ENCODE measurements at regions not wholly inside any gene's neighbourhood (a gene's known extent, or its start where the extent isn't known, plus 50 kb on each side); places are given as distances from the start of the nearest gene placed in this dataset.

DNA sequence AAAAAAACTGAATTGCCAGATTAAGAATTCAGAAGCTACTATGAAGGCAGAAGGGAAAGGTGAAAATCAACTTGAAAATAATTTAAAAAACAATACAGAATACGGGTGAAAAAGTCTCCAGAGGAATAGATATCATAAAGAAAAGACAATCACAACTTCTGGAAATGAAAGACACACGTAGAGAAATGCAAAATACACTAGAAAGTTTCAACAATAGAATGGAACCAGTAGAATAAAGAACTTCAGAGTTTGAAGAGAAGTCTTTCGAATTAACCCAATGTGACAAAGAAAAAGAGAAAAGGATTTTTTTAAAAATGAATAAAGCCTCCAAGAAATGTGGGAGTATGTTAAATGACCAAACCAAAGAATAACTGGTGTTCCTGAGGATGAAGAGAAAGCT is 263.8 kb upstream of the FAT3 start:
- no peak overlapping the region for H3K4me3 ChIP-seq (ENCODE audit: low read depth, low read length)
- no peaks in the 10 kb centered on the region for H3K36me3 ChIP-seq (ENCODE audit: control insufficient read depth, insufficient read depth, low read length)
- no peak overlapping the region for H3K9ac ChIP-seq (ENCODE audit: low read length)
- H3K4me1 ChIP-seq (ENCODE audit: control insufficient read depth, insufficient read depth, low read length) = no peaks in the 10 kb centered on the region
- H3K27me3 ChIP-seq (ENCODE audit: control insufficient read depth, insufficient read depth, low read length) = no peaks in the 10 kb centered on the region
- H3K27ac ChIP-seq (ENCODE audit: low read depth, low read length) = no peak overlapping the region
- H3K9me3 ChIP-seq (ENCODE audit: control insufficient read depth, insufficient read depth, low read depth, low read length) = peaks cover 4% of the 10 kb centered on the region; the same call in 1 of the 2 replicates

DNA sequence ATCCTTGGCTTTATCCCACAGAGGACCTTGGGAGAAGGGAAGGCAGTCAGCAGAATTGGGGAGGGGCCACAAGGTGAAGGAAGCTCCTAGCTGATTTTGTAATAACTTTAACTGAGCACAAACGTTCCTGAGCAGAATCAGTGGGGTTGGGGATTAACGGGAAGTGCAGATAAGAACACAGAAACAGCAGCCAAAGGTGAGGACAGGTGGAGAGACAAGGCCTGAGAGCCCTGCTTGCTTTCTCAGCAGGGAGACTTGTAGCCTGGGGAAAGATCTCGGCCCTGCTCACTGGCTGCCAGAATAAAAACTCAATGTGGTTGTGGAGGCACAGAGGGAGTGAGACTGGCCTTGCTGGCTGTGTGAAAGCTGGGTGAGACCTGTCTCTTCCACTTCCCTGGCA is 265.2 kb upstream of the FAT3 start:
- H3K27me3 ChIP-seq (ENCODE audit: control insufficient read depth, insufficient read depth, low read length) = no peaks in the 10 kb centered on the region
- H3K27ac ChIP-seq (ENCODE audit: low read depth, low read length) = no peak overlapping the region
- no peak overlapping the region for H3K4me3 ChIP-seq (ENCODE audit: low read depth, low read length)
- H3K9me3 ChIP-seq (ENCODE audit: control insufficient read depth, insufficient read depth, low read depth, low read length) = peaks cover 4% of the 10 kb centered on the region; the same call in 1 of the 2 replicates
- no peak overlapping the region for H3K9ac ChIP-seq (ENCODE audit: low read length)
- no peaks in the 10 kb centered on the region for H3K4me1 ChIP-seq (ENCODE audit: control insufficient read depth, insufficient read depth, low read length)
- H3K36me3 ChIP-seq (ENCODE audit: control insufficient read depth, insufficient read depth, low read length) = no peaks in the 10 kb centered on the region

DNA sequence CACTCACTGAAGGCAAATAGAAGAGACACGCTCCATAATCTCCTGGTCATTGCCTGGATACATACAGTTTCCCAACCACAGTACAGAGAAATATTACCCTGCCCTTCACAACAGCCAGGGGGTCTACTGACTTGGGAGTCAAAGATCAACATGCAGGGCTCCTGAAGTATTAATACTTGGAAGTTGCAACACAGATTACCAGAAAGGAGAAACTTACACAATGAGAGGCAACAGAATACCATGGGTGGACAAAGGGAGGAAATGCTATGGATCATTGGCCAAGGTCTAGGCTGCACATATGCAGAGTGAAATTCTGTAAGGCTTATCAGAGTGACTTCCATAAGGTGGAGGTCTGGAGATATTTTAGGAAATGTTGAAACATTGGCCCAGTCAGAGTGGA is 267.9 kb upstream of the FAT3 start:
- H3K9ac ChIP-seq (ENCODE audit: low read length) = no peak overlapping the region
- H3K9me3 ChIP-seq (ENCODE audit: control insufficient read depth, insufficient read depth, low read depth, low read length) = peaks cover 4% of the 10 kb centered on the region; the same call in 1 of the 2 replicates
- no peak overlapping the region for H3K27ac ChIP-seq (ENCODE audit: low read depth, low read length)
- H3K27me3 ChIP-seq (ENCODE audit: control insufficient read depth, insufficient read depth, low read length) = no peaks in the 10 kb centered on the region
- H3K36me3 ChIP-seq (ENCODE audit: control insufficient read depth, insufficient read depth, low read length) = no peaks in the 10 kb centered on the region
- no peaks in the 10 kb centered on the region for H3K4me1 ChIP-seq (ENCODE audit: control insufficient read depth, insufficient read depth, low read length)
- no peak overlapping the region for H3K4me3 ChIP-seq (ENCODE audit: low read depth, low read length)

DNA sequence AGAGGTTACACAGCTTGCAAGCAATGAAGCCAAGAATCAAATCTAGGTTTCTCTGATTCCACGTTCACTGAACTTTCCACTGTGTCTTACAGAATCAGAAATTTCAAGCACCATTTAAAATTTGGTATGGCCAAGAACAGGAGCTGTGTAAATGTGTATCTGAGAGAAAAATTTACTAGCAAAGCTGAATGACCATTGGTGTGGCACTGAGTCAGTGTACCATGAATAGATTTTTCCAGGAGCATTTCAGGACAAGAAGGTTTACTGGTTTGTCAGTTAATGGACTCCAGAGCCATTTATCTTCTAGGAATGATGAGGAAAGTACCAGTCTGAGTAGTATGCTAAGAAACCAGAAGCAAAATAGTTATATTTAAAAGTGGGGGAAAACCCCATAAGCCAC is 269.4 kb upstream of the FAT3 start:
- Histone ChIP-seq H3K9ac (ENCODE audit: low read length) (no peak overlapping the region), H3K4me1 (ENCODE audit: control insufficient read depth, insufficient read depth, low read length) (no peaks in the 10 kb centered on the region), H3K9me3 (ENCODE audit: control insufficient read depth, insufficient read depth, low read depth, low read length) (peaks cover 3% of the 10 kb centered on the region; the same call in 1 of the 2 replicates)

DNA sequence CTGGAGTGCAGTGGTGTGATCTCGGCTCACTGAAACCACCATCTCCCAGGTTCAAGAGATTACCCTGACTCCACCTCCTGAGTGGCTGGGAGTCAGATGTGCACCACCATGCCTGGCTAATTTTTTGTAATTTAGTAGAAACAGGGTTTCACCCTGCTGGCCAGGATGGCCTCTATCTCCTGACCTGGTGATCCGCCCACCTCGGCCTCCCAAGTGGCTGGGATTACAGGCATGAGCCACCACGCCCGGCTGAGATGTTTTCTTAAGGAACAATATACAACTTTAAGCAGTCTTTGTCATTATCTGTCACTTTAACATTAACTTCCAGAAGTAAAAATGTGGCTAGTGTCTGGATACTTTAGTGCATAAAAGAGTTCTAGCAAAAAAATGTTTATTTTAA is 272.6 kb upstream of the FAT3 start:
- H3K27ac ChIP-seq (ENCODE audit: low read depth, low read length) = no peak overlapping the region
- H3K9ac ChIP-seq (ENCODE audit: low read length) = no peak overlapping the region
- H3K4me1 ChIP-seq (ENCODE audit: control insufficient read depth, insufficient read depth, low read length) = no peaks in the 10 kb centered on the region
- H3K9me3 ChIP-seq (ENCODE audit: control insufficient read depth, insufficient read depth, low read depth, low read length) = no peaks in the 10 kb centered on the region
- H3K4me3 ChIP-seq (ENCODE audit: low read depth, low read length) = no peak overlapping the region
- no peaks in the 10 kb centered on the region for H3K27me3 ChIP-seq (ENCODE audit: control insufficient read depth, insufficient read depth, low read length)
- H3K36me3 ChIP-seq (ENCODE audit: control insufficient read depth, insufficient read depth, low read length) = no peaks in the 10 kb centered on the region

More for the DNA sequence above, 269.4 kb upstream of the FAT3 start:
- Histone ChIP-seq H3K27ac (ENCODE audit: low read depth, low read length) (no peak overlapping the region), H3K4me3 (ENCODE audit: low read depth, low read length) (no peak overlapping the region), H3K27me3 (ENCODE audit: control insufficient read depth, insufficient read depth, low read length) (no peaks in the 10 kb centered on the region), H3K36me3 (ENCODE audit: control insufficient read depth, insufficient read depth, low read length) (no peaks in the 10 kb centered on the region)

DNA sequence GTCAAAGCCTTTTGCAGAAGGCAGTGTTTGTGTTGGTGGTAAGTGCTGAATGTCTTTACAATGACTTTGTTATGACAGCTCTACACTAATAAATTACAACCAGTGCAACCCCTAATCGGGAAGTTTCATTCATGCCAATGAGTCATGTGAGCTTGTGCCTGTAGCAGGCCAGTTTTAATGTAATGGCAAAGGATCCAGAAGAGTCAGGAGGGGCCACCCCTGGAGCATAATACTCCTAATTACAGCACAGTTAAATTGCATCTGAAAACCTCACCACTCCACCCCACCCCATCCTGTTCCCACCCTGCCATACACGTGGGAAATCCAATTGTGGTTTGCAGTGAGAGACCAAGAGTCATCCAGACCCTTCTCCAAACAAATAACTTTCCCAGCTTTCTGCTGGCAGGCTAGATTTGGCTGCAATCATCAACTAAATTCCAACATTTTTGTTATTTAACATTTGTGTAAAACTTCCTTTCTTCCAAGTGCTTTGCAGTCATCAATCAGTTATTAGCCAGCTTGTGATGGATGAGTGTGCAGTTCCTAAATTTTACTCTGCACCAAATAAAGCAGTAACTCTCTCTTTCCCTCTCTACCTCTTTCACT is 277.3 kb upstream of the FAT3 start:
- no peak overlapping the region for H3K4me3 ChIP-seq (ENCODE audit: low read depth, low read length)
- no peaks in the 10 kb centered on the region for H3K9me3 ChIP-seq (ENCODE audit: control insufficient read depth, insufficient read depth, low read depth, low read length)
- no peaks in the 10 kb centered on the region for H3K4me1 ChIP-seq (ENCODE audit: control insufficient read depth, insufficient read depth, low read length)
- H3K36me3 ChIP-seq (ENCODE audit: control insufficient read depth, insufficient read depth, low read length) = no peaks in the 10 kb centered on the region
- H3K27ac ChIP-seq (ENCODE audit: low read depth, low read length) = no peak overlapping the region
- no peaks in the 10 kb centered on the region for H3K27me3 ChIP-seq (ENCODE audit: control insufficient read depth, insufficient read depth, low read length)
- no peak overlapping the region for H3K9ac ChIP-seq (ENCODE audit: low read length)

DNA sequence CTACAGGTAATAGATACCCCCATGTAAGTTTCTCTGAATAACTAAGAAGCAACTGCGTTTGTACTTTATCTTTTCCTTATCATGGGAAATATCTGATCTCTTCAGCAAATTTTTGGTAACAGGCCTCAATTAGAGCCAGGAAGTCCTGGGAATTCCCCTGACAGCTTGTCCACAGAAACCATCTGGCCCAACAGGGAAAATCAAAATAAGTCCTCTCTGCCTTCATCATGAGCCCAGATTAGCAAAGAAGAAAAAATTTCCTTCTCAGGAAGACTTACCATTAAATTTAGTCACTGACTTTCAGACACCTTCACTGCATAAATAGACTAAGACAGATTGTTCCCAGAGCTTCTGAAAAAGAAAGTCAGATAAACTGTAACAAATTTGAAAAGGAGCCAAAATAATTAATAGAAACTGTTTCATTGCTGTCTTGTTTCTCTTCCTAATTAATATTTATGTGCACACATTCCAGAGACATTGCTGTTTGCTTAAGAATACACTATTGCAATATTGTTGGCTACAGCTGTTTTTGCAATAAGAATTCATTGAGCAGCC is 278.1 kb upstream of the FAT3 start:
- H3K36me3 ChIP-seq (ENCODE audit: control insufficient read depth, insufficient read depth, low read length) = no peaks in the 10 kb centered on the region
- H3K9me3 ChIP-seq (ENCODE audit: control insufficient read depth, insufficient read depth, low read depth, low read length) = no peaks in the 10 kb centered on the region
- no peak overlapping the region for H3K9ac ChIP-seq (ENCODE audit: low read length)
- H3K27ac ChIP-seq (ENCODE audit: low read depth, low read length) = no peak overlapping the region
- H3K27me3 ChIP-seq (ENCODE audit: control insufficient read depth, insufficient read depth, low read length) = no peaks in the 10 kb centered on the region
- H3K4me1 ChIP-seq (ENCODE audit: control insufficient read depth, insufficient read depth, low read length) = no peaks in the 10 kb centered on the region
- H3K4me3 ChIP-seq (ENCODE audit: low read depth, low read length) = no peak overlapping the region

DNA sequence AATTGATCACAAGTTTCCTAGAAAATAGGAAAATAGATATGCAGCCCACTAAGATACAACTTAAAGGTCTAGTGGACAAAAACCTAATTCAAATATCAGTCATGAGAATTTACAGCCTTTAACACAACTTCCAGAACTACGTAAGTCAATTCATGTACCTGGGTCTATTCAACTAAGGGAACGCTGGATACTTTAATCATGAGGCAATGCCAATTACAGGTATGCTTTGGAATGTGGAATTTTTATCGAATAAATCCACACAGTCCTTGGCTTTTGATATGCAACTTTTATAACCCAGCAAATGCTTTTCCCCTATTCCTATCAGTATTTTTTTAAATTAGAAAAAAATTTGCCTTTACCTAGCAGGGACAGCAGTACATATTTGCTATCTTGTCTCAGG is 289.5 kb upstream of the FAT3 start:
- Histone ChIP-seq H3K9me3 (ENCODE audit: control insufficient read depth, insufficient read depth, low read depth, low read length) (no peaks in the 10 kb centered on the region), H3K36me3 (ENCODE audit: control insufficient read depth, insufficient read depth, low read length) (no peaks in the 10 kb centered on the region), H3K4me1 (ENCODE audit: control insufficient read depth, insufficient read depth, low read length) (peaks cover 5% of the 10 kb centered on the region; the same call in 1 of the 2 replicates), H3K9ac (ENCODE audit: low read length) (no peak overlapping the region), H3K27me3 (ENCODE audit: control insufficient read depth, insufficient read depth, low read length) (no peaks in the 10 kb centered on the region), H3K27ac (ENCODE audit: low read depth, low read length) (no peak overlapping the region), H3K4me3 (ENCODE audit: low read depth, low read length) (no peak overlapping the region)

DNA sequence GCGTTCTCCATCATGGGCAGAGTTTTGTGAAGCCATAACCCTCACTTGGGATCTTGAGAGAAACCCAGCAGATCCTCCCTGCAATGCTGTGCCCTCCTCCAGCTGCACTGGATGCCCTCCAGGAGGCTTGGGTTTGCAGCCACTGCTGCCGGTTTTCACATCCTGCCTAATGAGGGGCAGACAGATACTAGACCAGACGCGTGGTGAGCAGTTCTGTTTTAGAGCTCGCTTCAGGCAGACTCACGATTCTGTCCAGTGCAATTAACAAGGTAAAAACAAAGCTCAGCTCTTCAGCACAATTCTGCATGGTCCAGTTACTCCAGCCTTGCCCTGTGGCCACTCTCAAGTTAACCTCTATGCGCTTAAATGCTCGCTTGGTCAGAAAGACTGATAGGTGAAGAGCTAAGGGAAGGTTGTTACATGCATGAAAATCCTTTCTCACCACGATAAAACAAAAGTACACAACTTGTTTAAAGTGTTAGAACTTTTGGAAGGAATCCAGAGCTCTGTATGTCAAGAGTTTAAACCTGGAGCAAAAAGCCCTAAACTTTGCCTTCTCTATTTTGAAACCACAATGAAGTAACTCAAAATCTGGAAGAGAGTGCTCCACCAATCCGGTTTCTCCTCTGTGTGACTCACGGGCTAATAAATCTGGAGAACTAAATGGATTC is 292.3 kb upstream of the FAT3 start:
- H3K4me3 ChIP-seq (ENCODE audit: low read depth, low read length) = no peak overlapping the region
- H3K27ac ChIP-seq (ENCODE audit: low read depth, low read length) = no peak overlapping the region
- no peaks in the 10 kb centered on the region for H3K9me3 ChIP-seq (ENCODE audit: control insufficient read depth, insufficient read depth, low read depth, low read length)
- H3K27me3 ChIP-seq (ENCODE audit: control insufficient read depth, insufficient read depth, low read length) = no peaks in the 10 kb centered on the region
- H3K9ac ChIP-seq (ENCODE audit: low read length) = no peak overlapping the region
- no peaks in the 10 kb centered on the region for H3K36me3 ChIP-seq (ENCODE audit: control insufficient read depth, insufficient read depth, low read length)
- H3K4me1 ChIP-seq (ENCODE audit: control insufficient read depth, insufficient read depth, low read length) = peaks cover 5% of the 10 kb centered on the region; the same call in 1 of the 2 replicates

DNA sequence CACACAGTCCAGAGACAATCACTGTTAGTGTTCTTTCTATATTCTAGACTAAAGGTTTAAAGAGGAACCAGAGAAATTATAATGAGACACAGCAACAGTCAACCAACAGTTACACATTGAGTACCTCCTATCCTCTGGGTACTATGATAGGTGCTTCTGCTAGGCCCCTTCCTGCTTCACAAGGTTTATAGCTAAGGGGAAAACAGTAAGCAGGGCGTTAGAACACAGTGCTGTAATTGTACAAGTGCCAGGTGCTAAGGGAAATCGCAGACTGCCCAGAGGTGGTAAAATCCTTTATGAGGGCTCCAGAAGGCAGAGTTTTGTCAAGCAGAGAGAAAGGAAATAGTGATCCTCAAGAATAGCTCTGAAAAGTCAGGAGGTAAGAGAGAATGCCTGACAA is 297.2 kb upstream of the FAT3 start:
- H3K36me3 ChIP-seq (ENCODE audit: control insufficient read depth, insufficient read depth, low read length) = no peaks in the 10 kb centered on the region
- peaks cover 5% of the 10 kb centered on the region; the same call in 1 of the 2 replicates for H3K4me1 ChIP-seq (ENCODE audit: control insufficient read depth, insufficient read depth, low read length)
- H3K27me3 ChIP-seq (ENCODE audit: control insufficient read depth, insufficient read depth, low read length) = no peaks in the 10 kb centered on the region
- H3K9ac ChIP-seq (ENCODE audit: low read length) = no peak overlapping the region
- H3K27ac ChIP-seq (ENCODE audit: low read depth, low read length) = no peak overlapping the region
- no peaks in the 10 kb centered on the region for H3K9me3 ChIP-seq (ENCODE audit: control insufficient read depth, insufficient read depth, low read depth, low read length)
- no peak overlapping the region for H3K4me3 ChIP-seq (ENCODE audit: low read depth, low read length)

DNA sequence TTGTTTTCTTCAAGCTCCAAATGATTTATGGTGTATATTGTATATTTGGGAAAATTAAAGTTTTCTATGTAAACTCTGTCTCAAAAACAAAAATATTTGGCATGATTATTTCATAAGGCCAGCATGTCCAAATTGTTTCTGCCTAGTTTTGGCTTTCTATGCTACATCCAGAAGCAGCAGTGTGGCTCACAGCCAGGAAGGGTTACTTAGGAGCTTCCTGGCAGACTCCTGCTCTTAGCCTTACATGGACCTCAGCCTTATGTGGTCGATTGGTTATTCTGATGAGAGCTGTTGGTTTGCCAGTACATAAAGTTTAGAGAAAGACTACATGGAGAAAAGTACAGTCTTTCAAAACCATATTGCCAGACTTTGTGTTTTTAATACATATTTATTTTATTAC is 297.7 kb upstream of the FAT3 start:
- H3K27ac ChIP-seq (ENCODE audit: low read depth, low read length) = no peak overlapping the region
- peaks cover 1% of the 10 kb centered on the region; the same call in 1 of the 2 replicates for H3K4me1 ChIP-seq (ENCODE audit: control insufficient read depth, insufficient read depth, low read length)
- no peak overlapping the region for H3K9ac ChIP-seq (ENCODE audit: low read length)
- no peak overlapping the region for H3K4me3 ChIP-seq (ENCODE audit: low read depth, low read length)
- H3K36me3 ChIP-seq (ENCODE audit: control insufficient read depth, insufficient read depth, low read length) = no peaks in the 10 kb centered on the region
- no peaks in the 10 kb centered on the region for H3K9me3 ChIP-seq (ENCODE audit: control insufficient read depth, insufficient read depth, low read depth, low read length)
- no peaks in the 10 kb centered on the region for H3K27me3 ChIP-seq (ENCODE audit: control insufficient read depth, insufficient read depth, low read length)
